ENCODE measurements at regions not wholly inside any gene's neighbourhood (a gene's known extent, or its start where the extent isn't known, plus 50 kb on each side); places are given as distances from the start of the nearest gene placed in this dataset.
A peak's percentile ranks its signal among the peaks of the same experiment; 100 is the strongest.

- H3K27ac Mint-ChIP-seq = no peak overlapping the region
- H3K4me1 Mint-ChIP-seq = no peaks in the 10 kb centered on the region
- H3K36me3 Mint-ChIP-seq = no peaks in the 10 kb centered on the region
- H3K27me3 Mint-ChIP-seq = peaks cover 13 to 29% (median 15%) of the 10 kb centered on the region in 5 donors
- no peak for DNase-seq
- H3K9me3 Mint-ChIP-seq = no peaks in the 10 kb centered on the region
- no peak for ATAC-seq
- H3K4me3 Mint-ChIP-seq = no peak overlapping the region
- POLR2A ChIA-PET = no interaction called here
Observed at GRCh38 chr12:98291828-98292227, 223.6 kb upstream of the TMPO start.

DNA sequence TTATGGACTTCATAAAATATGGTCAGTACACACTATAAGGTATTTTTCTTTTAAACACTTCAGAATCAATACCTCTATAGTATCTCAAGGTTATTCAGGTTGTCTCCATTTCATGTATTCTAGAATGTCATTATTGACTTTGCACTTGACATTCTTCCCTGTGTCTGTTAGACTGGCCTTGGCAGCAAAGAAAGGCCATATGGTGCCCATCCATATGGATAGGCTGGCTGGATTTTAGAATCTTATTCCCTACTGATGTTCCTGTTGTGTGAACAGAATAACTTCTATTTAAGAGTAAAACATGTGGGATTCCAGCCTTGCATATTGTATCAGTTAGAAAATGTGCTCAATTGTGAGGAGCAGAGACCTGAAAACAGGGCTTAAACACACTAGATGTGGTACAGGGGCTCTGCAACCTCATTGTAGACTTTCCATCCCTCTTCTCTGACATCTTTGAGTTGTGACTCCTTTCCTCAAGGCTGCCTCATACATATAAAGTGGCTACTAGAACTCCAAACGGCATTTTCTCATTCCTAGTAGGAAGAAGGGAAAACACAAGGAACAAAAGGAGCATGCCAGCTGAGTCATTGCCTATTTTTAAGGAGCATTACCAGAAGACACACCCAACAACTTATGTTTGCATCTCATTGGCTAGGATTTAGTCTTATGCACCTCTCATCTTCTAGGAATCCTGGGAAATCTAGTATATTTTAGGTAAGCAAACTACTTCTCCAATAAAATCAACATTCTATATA, 221.2 kb upstream of the TMPO start:
- Mint-ChIP-seq H3K4me3 (no peak overlapping the region), H3K27me3 (peaks cover 9 to 28% (median 15%) of the 10 kb centered on the region in 5 donors), H3K27ac (no peak overlapping the region), H3K36me3 (no peaks in the 10 kb centered on the region), H3K4me1 (no peaks in the 10 kb centered on the region), H3K9me3 (no peaks in the 10 kb centered on the region)
- ATAC-seq (no peak), DNase-seq (no peak)
- POLR2A ChIA-PET = no interaction called here

DNA sequence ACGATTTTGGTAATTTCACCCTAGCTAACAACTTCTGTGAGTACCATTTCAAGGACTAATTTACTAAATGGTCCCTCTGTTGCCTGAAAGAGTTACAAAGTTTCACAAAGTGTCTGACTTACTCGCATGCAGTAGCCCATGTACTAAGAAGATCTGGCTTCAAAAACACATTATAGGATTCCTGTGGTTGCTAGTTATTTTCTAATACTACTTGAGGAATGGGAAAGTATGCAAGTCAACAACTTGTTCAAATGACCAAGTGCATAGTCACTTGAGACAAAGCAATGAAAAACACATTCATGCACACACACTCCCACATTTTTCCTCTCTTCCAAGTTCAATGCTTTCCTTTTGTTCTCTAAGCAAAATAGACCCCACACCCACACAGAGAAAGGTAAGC, 219.7 kb upstream of the TMPO start:
- Mint-ChIP-seq H3K4me1 (no peaks in the 10 kb centered on the region), H3K27me3 (peaks cover 7 to 28% (median 15%) of the 10 kb centered on the region in 5 donors), H3K4me3 (no peak overlapping the region), H3K36me3 (no peaks in the 10 kb centered on the region), H3K27ac (no peak overlapping the region), H3K9me3 (no peaks in the 10 kb centered on the region)
- POLR2A ChIA-PET = no interaction called here
- DNase-seq (no peak), ATAC-seq (no peak)

DNA sequence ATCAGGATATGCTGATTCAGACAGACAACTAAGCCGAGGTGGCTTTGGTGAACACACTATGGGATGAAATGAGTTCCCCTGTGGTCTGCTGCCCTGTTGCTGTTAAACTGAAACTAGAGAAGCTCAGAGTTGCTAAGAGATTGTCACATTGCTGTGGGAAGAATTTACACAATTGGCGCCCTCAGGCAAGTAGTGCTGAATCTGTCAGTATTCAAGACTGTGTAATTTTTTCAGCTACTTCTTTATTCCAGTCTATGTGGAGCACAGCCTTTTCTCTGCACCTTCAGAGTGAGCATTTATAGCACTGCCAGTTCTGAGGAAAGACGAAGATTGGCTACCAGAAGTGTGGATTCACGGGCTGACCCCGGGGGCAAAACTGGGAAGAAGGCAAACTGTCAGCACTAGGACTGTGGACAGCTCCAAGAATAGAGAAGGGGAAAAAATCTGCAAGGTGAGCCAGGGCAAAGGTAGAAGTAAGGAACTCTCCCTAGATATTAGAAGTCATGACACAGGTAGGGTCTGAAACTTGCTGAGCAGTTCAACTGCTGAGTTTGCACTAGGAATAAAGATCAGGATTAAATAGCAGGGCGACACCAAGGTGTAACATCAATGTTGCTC, 218.8 kb upstream of the TMPO start:
- H3K27ac Mint-ChIP-seq = no peak overlapping the region
- no peaks in the 10 kb centered on the region for H3K9me3 Mint-ChIP-seq
- POLR2A ChIA-PET = no interaction called here
- H3K27me3 Mint-ChIP-seq = peaks cover 7 to 35% (median 20%) of the 10 kb centered on the region in 5 donors
- H3K4me3 Mint-ChIP-seq = no peak overlapping the region
- no peak for ATAC-seq
- DNase-seq = no peak
- no peaks in the 10 kb centered on the region for H3K36me3 Mint-ChIP-seq
- H3K4me1 Mint-ChIP-seq = no peaks in the 10 kb centered on the region

DNA sequence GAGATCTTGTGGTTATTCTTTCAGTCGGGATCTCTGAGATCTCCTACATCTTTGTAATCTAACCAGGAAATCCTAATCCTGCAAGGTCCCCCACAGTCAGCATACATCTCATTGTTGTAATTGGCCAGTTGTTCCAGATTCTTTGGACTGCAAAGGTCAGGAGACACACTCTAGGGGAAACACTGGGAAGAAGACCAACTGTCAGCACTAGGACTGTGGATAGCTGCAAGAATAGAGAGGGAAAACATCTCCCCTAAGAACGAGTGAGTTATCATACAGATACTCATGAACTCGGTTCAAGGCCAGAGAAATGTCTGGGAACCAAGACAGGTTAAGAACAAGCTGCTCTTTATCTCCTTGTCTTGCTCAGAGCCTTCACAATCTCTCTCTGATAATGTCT, 217.9 kb upstream of the TMPO start:
- DNase-seq (no peak), ATAC-seq (no peak)
- POLR2A ChIA-PET = no interaction called here
- Mint-ChIP-seq H3K4me3 (no peak overlapping the region), H3K9me3 (no peaks in the 10 kb centered on the region), H3K27ac (no peak overlapping the region), H3K4me1 (no peaks in the 10 kb centered on the region), H3K36me3 (no peaks in the 10 kb centered on the region), H3K27me3 (peaks cover 11 to 32% (median 17%) of the 10 kb centered on the region in 5 donors)

DNA sequence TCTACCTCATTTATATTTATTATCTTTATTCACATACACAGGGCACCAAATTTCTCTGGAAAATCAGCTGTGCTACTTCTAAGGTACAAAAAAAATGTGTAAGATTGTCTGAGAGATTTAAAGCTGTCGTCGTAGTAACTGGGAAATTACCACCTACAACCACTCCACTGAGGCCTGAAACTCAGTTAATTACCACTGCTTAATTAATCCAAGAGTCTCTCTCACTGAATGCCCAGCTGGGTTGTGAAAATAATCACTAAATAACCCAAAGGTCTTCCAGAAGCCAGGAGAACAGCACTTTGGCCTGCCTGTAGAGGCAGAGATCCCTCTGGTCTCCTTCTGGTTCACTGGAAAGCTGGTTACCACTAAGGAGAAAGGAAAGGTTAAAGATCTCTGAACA, 207.2 kb upstream of the TMPO start:
- DNase-seq (no peak), ATAC-seq (no peak)
- Mint-ChIP-seq H3K4me1 (no peaks in the 10 kb centered on the region), H3K27ac (no peak overlapping the region), H3K27me3 (peaks cover 5 to 59% (median 19%) of the 10 kb centered on the region in 5 donors), H3K36me3 (peaks cover 0 to 8% (median 0%) of the 10 kb centered on the region in 3 donors), H3K9me3 (peaks cover 0 to 9% (median 0%) of the 10 kb centered on the region in 9 donors), H3K4me3 (no peak overlapping the region)
- POLR2A ChIA-PET = no interaction called here

- POLR2A ChIA-PET = no interaction called here
- H3K27ac Mint-ChIP-seq = no peak overlapping the region
- H3K9me3 Mint-ChIP-seq = peaks cover 0 to 4% (median 0%) of the 10 kb centered on the region in 9 donors
- no peak overlapping the region for H3K4me3 Mint-ChIP-seq
- H3K27me3 Mint-ChIP-seq = peaks cover 0 to 9% (median 1%) of the 10 kb centered on the region in 5 donors
- H3K4me1 Mint-ChIP-seq = no peaks in the 10 kb centered on the region
- no peak for DNase-seq
- no peaks in the 10 kb centered on the region for H3K36me3 Mint-ChIP-seq
- ATAC-seq = no peak
Observed at GRCh38 chr12:98317939-98318899, 197.2 kb upstream of the TMPO start.

DNA sequence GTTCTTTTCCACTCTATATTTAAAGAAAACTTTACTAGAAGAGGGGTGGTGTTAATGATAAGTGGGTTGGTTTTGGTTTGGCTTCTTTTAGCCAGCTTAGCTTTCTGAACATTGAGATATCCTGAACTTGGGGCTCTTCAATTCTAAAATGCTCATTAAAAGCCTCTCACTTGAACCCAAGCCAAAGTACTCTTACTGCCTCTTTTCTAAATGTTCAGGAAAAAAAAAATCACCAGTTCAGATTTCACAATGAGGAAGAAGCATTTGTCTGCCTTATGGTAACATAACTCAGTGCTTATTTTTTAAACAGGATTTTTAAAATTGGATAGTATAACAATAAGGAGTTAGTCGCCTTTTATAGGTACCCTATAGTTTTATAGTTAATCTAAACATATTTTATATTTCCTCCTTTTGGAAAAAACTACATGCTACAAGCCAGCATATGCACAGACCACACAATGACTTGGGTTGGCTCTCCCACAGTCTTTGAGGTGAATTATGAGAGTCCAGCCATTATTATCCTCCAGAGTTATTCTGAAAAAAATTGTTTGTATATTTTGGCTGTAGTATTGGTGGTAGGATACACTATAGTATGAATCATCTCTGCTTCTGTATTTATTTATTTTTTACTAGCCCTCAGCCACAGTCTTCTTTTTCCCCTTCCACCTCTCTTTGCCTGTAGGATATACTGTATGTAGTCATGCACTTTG, 195.5 kb upstream of the TMPO start:
- no peak overlapping the region for H3K27ac Mint-ChIP-seq
- peaks cover 0 to 2% (median 1%) of the 10 kb centered on the region in 5 donors for H3K27me3 Mint-ChIP-seq
- H3K4me3 Mint-ChIP-seq = no peak overlapping the region
- POLR2A ChIA-PET = no interaction called here
- H3K36me3 Mint-ChIP-seq = no peaks in the 10 kb centered on the region
- no peaks in the 10 kb centered on the region for H3K4me1 Mint-ChIP-seq
- H3K9me3 Mint-ChIP-seq = peaks cover 0 to 11% (median 0%) of the 10 kb centered on the region in 9 donors
- DNase-seq = no peak
- no peak for ATAC-seq

- Mint-ChIP-seq H3K4me1 (no peaks in the 10 kb centered on the region), H3K27ac (no peak overlapping the region), H3K36me3 (no peaks in the 10 kb centered on the region), H3K9me3 (peaks cover 0 to 11% (median 0%) of the 10 kb centered on the region in 9 donors), H3K27me3 (peaks cover 0 to 13% (median 3%) of the 10 kb centered on the region in 5 donors), H3K4me3 (no peak overlapping the region)
- no peak for DNase-seq
- ATAC-seq = no peak
- POLR2A ChIA-PET = no interaction called here
Observed at GRCh38 chr12:98325003-98325402, 190.4 kb upstream of the TMPO start.

DNA sequence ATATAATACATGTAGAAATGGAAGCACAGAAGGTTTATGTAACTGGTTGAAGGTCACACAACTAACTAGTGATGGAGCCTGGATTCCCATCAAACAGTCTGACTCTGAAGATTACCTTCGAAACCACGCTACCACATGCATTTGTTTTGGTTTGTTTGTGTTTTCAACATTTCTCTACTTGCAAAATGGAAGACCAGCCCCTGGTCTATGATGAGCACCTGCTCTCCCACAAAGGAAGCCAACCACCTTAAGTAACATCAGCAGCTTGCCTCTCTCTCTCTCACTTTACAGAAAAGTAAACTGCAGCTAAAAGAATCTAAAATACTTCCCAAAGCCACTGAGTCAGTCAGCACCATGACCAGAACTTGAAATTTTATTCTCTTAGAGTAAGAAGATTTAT, 186.9 kb upstream of the TMPO start:
- no peak for ATAC-seq
- POLR2A ChIA-PET = no interaction called here
- DNase-seq = no peak
- no peaks in the 10 kb centered on the region for H3K4me1 Mint-ChIP-seq
- H3K9me3 Mint-ChIP-seq = peaks cover 0 to 5% (median 0%) of the 10 kb centered on the region in 9 donors
- no peaks in the 10 kb centered on the region for H3K36me3 Mint-ChIP-seq
- H3K4me3 Mint-ChIP-seq = no peak overlapping the region
- H3K27me3 Mint-ChIP-seq = peaks cover 0 to 22% (median 8%) of the 10 kb centered on the region in 5 donors
- H3K27ac Mint-ChIP-seq = no peak overlapping the region

GRCh38 chr12:98329589-98329988, 185.8 kb upstream of the TMPO start:
- Mint-ChIP-seq H3K27ac (peak overlapping the region in 1 of 10 donors; percentile 40), H3K36me3 (no peaks in the 10 kb centered on the region), H3K9me3 (peaks cover 0 to 4% (median 0%) of the 10 kb centered on the region in 9 donors), H3K27me3 (peaks cover 0 to 22% (median 8%) of the 10 kb centered on the region in 5 donors), H3K4me3 (no peak overlapping the region), H3K4me1 (no peaks in the 10 kb centered on the region)
- no peak for DNase-seq
- POLR2A ChIA-PET = no interaction called here
- ATAC-seq = no peak

DNA sequence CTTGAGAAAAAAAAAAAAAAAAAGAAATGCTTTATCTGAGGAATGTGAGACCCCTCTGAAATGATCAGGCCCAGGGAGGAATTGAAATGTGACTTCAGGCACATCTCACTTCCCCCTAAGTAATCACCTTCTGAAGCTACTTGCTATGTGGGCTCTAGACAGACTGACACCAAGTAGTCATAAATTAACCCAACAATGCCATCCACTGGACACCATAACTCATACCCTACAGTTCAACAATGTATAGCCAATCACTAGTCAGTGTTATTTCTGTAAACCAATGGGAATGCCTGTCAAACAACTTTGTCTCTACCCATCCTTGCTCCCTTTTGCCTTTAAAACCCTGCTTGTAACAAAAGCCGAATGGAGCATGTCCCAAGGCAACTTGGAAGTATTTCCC, 182.7 kb upstream of the TMPO start:
- POLR2A ChIA-PET = no interaction called here
- Mint-ChIP-seq H3K27ac (no peak overlapping the region), H3K4me3 (no peak overlapping the region), H3K36me3 (no peaks in the 10 kb centered on the region), H3K4me1 (no peaks in the 10 kb centered on the region), H3K27me3 (peaks cover 0 to 15% (median 9%) of the 10 kb centered on the region in 5 donors), H3K9me3 (peaks cover 0 to 4% (median 0%) of the 10 kb centered on the region in 9 donors)
- DNase-seq (no peak), ATAC-seq (no peak)

All from naive thymus-derived CD8-positive, alpha-beta T cell (primary cell).